HG03460 (cell line): ENCODE measurements at regions not wholly inside any gene's neighbourhood (a gene's known extent, or its start where the extent isn't known, plus 50 kb on each side); places are given as distances from the start of the nearest gene placed in this dataset.
"Not testable (repeated sequence)": the region's sequence is repeated elsewhere in the genome, so short reads cannot be mapped to it uniquely, and the experiment has no call there.

ENCODE experiments used
- ATAC-seq: cut with Tn5 transposase; IDR thresholded peaks from one replicate; pipeline ENCODE4 v1.9.1; 2021; ENCODE audit not compliant: unreplicated experiment

DNA sequence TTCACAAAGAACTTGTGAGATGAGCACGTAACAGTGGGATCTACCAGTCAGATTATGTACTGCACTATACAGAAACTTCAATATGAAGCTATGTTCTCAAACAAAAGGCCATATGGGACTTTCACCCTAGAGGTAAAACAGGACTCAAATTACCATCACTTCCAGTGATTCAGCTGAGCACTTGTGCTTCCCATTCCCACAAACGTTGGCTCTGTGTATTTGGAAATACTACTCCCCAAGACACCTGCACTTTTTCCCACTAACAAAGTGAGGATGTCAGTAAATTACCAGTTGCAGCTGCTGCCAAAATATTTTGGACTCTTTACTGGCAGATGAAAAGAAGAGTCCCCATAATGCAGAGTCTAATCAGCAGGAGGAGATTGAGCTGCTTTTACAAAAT is 1570.1 kb downstream of the SI start:
- no peak for ATAC-seq

DNA sequence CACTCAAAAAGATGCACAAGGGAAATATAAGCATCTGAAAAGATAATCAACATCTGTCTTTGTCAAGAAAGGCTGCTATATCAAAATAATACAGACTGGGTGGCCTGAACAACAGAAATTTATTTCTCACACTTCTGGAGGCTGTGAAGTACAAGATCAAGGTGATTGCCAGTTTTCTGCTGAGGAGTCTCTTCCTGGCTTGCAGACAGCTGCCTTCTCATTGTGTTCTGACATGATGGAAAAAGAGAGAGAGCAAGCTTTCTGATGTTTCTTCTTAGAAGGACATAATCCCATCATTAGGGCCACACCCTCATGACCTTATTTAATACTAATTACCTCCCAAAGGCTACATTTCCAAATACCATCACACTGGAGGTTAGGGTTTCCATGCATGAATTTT is 1573.3 kb downstream of the SI start:
- ATAC-seq, result no peak

DNA sequence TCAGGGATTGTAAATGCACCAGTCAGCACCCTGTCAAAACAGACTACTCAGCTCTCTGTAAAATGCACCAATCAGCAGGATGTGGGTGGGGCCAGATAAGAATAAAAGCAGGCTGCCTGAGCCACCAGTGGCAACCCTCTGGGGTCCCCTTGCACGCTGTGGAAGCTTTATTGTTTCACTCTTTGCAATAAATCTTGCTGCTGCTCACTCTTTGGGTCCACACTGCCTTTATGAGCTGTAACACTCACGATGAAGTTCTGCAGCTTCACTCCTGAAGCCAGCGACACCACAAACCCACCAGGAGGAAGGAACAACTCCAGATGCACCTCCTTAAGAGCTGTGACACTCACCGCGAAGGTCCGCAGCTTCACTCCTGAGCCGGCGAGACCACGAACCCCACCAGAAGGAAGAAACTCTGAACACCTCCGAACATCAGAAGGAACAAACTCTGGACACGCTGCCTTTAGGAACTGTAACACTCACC is 1578.5 kb downstream of the SI start:
- ATAC-seq, result not testable (repeated sequence)

DNA sequence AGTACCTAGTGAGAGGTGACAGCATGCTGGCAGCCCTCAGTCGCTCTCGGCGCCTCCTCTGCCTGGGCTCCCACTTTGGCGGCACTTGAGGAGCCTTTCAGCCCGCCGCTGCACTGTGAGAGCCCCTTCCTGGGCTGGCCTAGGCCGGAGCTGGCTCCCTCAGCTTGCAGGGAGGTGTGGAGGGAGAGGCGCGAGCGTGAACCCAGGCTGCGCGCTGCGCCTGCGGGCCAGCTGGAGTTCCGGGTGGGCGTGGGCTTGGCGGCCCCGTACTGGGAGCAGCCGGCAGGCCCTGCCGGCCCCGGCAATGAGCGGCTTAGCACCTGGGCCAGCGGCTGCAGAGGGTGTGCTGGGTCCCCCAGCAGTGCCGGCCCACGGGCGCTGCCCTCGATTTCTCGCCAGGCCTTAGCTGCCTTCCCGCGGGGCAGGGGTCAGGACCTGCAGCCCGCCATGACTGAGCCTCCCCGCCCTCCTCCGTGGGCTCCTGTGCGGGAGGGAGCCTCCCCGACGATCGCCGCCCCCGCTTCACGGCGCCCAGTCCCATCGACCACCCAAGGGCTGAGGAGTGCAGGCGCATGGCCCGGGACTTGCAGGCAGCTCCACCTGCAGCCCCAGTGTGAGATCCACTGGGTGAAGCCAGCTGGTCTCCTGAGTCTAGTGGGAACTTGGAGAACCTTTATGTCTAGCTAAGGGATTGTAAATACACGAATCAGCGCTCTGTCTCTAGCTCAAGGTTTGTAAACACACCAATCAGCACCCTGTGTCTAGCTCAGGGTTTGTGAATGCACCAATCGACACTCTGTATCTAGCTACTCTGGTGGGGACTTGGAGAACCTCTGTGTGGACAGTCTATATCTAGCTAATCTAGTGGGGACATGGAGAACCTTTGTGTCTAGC is 1579.2 kb downstream of the SI start:
- ATAC-seq, result not testable (repeated sequence)

DNA sequence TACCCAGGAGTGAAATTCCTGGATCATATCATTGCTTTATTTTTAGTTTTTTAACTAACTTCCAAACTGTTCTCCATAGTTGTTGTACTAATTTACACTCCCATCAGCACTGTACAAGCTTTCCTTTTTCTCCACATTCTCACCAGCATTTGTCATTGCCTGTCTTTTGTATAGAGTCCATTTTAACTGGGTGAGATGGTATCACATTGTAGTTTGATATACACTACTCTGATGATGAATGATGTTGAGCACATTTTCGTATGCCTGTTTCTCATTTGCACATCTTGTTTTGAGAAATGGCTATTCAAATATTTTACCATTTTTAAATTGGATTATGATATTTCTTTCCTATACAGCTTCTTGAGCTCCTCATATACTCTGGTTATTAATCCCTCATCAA is 1586.6 kb downstream of the SI start:
- no peak for ATAC-seq

DNA sequence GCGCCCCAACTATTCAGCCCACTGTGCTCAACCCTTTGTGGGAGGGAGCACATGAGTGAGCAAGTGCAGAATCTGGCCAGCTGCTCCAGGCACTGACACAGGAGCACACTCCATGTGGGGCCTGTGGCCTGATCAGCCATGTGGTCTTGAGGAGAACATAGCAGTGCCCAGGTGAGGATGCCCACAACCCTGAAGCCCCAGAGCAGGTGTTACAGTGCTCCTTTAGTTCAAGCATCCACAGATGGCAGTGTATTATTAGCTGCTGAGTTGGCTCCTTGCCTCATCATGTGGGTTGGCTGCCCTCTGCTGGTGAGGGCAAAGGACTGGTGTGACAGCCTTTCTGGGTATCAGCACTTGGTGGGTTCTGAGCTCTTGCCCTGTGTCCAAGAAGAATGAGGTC is 1588.2 kb downstream of the SI start:
- no peak for ATAC-seq

DNA sequence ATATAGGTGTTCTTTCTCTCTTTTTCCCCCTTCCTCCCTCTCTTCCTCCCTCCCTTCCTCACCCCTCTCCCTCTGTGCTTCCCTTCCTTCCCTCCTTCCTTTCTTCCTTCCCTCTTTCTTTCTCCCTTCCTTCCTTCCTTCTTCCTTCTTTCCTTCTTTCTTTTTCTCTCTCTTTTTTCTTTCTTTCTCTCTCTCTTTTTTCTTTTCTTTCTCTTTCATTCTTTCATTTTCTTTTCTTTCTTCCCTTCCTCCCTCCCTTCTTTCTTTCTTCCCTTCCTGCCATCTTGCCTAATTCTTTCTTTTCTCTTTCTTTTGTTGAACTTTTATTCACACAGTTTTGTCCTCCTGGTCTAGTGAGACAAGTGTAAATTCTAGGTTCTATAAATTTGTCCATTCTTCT is 1595.6 kb downstream of the SI start:
- ATAC-seq, result no peak

DNA sequence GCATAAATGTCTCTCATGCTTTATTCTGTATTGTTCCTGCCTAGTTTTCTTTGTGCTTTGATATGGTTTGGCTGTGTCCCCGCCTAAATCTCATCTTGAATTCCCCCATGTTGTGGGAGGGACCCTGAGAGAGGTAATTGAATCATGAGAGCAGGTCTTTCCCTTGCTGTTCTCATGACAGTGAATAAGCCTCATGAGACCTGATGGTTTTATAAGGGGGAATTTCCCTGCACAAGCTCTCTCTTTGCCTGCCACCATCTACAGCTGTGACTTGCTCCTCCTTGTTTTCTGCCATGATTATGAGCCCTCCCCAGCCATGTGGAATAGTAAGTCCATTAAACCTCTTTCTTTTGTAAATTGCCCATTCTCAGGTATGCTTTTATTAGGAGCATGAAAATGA is 1596.6 kb downstream of the SI start:
- ATAC-seq, result no peak

DNA sequence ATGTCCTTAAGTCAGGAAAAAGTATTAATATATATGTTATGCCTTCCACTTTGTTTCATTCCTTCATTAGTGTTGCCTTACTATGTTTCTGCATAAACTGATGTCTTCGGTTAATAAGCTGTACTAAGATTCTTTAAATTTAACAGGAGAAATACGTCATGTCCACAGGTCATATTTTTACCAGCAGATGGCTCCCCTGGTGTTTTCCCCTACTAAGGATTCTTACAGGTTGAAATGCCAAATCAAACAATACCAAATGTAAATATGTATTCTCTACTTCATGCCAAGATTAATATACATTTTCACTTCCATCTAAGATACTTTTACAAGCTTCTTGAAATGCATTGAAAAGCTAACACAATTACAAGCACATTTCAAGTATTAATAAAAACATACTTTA is 1602.1 kb downstream of the SI start:
- no peak for ATAC-seq

DNA sequence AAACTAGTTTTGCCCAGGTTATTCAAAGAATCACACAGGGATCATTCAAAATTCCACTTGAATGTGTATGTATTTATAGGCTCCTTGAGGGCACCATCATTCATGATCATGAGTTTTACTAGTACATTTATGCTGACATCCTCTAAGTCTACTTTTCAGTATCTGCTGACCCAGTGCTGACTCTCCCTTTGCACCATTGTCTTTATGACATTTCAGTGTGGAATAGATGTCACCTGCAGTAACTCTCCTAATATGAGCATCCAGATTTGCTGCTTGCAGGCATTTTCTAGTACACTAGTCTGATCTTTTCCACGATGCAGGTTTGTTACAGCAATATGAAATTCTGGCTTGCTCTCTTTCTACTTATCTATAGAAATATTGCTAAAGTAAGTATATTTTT is 1603.5 kb downstream of the SI start:
- no peak for ATAC-seq

DNA sequence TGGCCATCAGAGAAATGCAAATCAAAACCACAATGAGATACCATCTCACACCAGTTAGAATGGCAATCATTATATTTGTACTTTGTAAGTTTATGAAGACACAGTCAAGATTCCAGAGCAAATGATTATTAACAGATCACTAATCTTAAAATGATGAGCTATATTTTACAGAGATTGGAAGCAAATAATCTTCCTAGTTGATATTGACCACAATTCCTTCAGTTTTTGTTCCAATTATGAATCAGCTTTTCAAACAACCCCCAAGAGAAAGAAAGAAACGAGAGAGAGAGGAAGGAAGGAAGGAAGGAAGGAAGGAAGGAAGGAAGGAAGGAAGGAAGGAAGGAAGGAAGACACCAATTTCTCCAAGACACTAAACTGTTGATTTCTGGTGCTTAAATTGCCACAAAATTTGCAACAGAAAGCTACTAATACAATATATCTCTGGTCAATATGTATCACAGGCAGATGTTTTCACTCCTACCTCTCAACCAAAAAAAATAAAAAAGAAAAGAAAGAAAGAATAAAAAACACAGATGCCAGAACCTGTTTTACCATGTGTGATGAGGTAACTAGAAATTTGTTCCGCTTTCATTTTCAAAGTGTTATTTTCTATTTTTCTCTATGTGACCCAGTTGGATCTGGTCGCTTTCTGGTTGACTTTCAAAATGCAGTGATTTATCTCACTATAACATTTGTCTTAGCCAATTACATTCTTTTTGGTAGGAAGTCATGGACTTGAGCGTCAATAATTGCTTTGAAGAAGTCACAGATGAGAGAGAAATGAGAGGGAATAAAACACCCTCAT is 1609.6 kb downstream of the SI start:
- ATAC-seq, result no peak

DNA sequence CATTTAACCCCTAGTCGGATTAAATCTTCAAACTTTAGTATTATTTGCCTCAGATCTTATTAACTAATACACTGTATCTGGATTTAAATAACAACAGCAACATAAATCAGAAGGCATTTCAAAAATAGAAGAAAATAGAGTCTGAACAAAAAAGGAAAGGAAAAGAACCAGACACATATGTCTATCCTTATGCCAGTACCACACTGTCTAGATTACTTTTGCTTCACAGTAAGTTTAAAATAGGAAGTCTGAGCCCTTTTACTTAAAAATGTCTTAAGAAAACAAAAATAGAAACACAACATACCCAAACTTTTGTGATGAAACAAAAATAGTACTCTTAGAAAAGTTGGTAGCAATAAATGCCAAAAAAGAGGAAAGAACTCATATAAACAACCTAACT is 1615.8 kb downstream of the SI start:
- no peak for ATAC-seq

DNA sequence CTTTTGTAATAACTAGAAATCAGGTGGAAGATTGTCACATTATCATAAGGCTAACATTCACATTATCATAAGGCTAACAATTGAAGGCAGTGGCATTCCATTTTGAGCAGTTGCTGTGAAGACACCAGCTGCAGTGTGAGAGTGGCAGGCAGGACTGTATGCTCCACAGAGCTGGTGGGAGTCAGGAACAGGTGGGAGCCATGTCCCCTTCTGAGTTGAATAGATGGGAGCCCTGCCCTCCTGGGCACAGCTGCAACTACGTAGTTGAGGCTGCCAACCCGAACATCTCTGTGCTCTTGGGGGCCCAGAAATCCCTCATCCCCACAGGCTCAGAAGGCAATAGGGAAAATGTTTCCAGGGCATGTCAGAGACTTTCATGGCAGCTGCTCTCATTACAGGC is 1627.6 kb downstream of the SI start:
- no peak for ATAC-seq

DNA sequence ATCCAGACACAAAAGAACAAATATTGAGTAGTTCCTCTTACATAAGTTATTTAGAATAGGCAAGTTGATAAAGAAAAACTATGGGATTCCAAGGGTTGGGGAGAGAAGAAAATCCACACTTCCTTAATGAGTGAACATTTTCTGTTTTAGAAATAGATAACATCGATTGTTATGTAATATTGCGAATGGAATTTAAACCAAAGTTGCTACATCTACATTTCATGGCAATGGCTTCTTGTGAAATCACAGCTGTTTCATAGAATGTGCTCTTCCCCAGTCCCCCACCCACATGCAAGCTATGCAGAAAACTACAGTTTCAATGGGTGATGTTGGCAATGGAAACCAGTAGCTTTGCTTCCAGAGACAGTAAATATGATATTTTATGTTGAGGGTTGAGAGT is 1639.5 kb downstream of the SI start:
- ATAC-seq, result no peak

DNA sequence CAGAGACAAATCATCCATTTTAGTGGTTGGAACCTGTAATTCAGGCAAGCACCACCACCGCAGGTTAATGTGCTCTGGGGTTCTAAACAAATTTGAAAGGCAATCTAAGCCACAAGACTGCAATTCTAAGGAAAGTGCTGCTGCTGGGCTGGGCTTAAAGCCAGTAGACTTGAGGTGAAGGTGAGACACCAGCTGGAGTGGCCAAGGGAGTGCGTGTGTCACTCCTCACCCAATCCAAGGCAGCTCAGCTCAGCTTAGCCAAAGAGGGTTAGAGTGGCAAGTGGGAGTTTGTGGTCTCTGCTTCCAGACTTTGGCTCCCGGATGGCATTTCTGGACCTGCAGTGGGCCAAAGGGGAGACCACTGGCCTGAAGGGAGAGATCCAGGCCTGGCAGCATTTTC is 1655.6 kb downstream of the SI start:
- ATAC-seq, result no peak

DNA sequence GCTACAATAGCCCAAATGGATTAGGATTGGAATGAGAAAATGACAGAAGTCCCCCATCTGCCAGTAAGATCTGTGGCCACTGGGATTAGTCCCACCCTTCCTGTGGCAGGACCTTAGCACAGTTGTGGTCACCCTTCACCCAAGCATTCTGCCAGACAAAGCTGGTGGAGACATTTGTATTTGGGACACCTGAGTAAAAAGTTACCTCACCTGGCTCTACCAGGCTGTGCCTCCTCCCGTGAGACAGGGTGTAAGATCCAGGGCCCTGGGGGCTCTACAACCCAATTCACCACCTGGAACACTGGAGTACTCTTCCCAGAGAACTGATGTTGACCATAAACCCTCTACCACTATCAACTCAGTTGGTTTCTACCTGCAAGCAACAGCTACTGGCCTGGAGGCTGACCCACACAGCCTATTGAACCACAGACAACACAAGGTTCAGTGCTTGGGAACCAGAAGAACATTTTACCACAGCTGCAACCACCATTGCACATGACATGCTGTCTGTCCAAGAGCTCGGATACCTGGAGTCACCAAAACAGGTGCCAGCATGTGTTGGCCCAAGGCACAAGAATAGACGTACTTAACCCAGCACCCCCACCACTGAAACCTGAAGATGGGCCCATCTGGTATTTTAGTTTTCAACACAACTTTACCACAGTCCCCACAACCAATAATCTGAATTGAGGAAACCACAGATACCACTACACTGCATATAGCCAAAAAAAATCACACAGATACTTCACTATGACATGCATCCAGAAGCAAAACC is 1686.7 kb downstream of the SI start:
- ATAC-seq, result no peak

DNA sequence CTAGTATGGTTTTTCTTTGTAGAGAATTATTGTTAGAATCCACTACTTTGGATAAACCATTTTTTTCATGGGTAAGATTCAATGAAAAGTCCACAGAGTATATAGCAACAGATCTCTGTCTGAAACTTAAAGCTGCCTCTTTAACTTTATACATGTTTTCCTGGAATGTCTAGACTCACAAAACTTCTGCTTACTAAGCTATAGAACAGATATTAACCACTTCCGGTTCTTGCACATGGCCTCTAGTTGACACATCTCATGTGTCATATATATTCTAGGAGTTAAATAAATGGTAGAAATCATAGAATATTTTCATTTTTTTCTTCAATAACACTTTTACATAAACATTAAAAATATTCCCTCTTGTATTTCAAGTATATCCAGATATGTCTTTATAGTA is 1693.9 kb downstream of the SI start:
- ATAC-seq, result no peak

DNA sequence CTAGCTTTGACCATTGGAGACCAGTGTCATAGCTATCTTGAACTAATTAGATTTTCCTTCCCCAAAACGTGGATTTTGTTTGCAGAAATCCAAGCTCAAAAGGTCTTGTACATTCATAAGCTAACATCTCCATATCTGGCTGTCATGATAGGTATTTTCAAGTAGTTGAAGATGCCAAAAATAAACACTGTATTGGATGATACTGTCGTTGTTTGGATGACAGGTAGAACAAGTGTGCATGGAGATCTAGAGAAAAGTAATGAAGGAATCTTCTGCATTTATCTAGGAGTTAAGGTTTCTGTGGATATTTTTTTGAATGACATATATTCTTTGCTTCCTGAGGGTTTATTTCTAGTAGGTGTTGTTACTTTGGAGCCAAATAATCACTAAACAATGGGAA is 1696.1 kb downstream of the SI start:
- ATAC-seq, result no peak

DNA sequence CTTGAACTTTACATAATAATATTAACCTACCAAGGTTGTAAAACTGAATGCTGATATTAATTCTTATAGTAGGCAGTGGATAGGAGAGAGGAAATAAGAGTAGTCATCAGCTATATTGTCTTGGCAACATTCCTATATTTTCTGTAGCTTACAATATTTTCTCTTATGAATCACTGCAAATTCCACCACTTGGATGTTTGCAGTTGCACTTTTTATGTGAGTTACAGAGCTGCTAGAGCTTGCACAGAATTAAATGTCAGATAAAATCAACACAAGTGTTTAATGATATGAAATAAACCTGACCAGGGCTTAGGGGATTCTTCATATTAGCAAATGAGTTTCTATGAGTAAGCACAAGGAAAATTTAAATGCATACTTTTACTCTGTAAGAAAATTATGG is 1710.1 kb downstream of the SI start:
- ATAC-seq, result no peak

DNA sequence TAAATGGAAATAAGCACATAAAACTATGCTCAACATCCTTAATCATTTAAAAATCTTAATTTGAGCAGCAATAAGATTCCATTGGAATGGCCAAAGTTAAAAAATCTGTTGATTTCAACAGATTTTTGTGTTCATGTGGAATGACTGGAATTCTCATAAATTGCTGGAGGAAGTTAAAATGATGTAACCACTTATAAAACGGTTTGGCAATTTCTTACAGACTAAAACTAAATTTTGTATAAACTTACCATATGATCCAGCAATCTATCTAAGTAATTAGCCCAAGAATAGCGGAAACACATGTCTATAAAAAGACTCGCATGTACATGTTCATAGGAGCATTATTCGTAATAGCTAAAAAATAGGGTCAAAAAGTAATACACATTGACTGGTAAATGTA is 1713.6 kb downstream of the SI start:
- no peak for ATAC-seq

DNA sequence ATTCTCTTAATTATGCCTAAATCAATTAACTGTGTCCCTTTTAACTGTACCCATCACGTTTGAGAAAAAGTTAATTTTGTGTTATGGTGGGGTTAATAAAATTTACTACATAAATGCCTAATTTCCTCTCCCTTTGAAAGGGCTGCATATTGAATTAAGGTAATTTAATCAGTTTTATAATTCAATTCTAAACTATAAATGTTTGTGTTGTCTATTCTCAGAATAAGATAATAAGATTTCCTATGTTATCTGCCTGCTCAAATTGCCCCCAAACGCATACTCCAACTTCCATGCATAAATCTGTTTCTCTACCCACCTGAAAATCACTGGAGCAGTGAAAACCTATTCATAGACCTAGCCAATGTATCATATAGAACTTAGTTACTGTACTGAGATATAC is 1716.1 kb downstream of the SI start:
- no peak for ATAC-seq
